GM18519 (cell line): ENCODE measurements at regions not wholly inside any gene's neighbourhood (a gene's known extent, or its start where the extent isn't known, plus 50 kb on each side); places are given as distances from the start of the nearest gene placed in this dataset.
"Not testable (repeated sequence)": the region's sequence is repeated elsewhere in the genome, so short reads cannot be mapped to it uniquely, and the experiment has no call there.

Source experiments
- ATAC-seq: cut with Tn5 transposase; IDR thresholded peaks from one replicate; pipeline ENCODE4 v1.9.1; 2021; ENCODE audit warnings: mild to moderate bottlenecking, moderate library complexity; ENCODE audit not compliant: unreplicated experiment, low FRiP score

- no peak for ATAC-seq
Observed at GRCh38 chr3:124043023-124043422, 51.1 kb upstream of the ROPN1 start.

- no peak for ATAC-seq
Observed at GRCh38 chr3:124044956-124045355, 53.0 kb upstream of the ROPN1 start.

- no peak for ATAC-seq
Observed at GRCh38 chr3:124048967-124049798, 57.3 kb upstream of the ROPN1 start.

GRCh38 chr3:124051636-124052035, 59.7 kb upstream of the ROPN1 start:
- ATAC-seq, result no peak

DNA sequence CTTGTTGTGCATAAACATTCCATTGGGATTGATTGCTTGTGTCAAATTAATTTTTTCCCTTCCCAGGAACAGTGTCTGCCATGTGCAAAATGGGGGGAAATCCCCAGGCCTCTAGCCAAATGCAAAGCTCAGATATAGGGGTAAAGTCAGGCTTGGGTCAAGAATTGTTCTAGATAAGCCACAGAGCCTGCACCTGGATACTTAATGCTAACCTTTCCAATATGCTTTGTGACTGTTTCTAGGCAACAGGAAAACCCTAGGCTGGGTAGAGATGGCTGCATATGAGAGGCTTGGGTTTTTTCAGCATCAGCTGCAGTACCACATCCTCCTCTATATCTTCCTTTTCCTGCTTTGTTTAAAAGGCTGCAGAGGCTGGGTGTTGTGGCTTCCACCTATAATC, 61.9 kb upstream of the ROPN1 start:
- no peak for ATAC-seq

DNA sequence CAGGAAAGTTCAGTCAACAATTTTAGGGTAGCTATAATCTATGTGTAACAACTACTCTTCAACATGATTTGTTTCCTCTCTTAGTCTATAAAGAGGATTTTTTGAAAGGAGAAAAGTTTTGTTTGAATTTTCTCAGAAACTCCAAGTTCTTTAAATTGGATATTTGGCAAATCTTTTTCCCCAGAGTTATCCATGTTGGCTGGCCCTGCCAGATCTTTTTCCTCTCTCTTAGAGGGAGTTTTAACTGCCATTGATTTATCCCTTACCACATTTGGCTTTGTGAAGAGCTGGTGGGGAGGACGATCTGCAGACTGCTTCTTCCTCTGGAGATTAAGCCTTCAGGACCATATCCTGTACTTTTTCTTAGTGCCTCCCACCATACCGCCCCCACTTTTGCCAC, 64.9 kb upstream of the ROPN1 start:
- no peak for ATAC-seq

DNA sequence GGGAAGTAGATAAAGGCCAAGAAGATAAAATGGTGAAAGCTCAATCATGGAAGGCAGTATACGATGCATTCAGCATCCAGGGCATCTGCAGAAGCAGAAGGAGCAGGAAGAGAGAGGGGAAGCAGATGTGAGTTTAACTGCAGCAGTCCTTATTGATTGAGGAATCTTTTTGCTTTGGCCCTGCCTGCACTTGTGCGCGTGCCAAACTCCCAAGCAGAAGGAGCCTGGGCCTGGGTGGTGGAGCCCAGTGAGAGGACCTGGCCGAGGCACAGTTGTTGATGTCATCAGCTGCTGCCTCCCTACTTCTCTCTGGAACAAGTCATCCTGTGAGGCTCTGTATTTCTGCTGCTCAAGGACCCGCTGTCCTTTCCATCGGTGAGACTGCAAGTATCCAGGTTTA, 65.5 kb upstream of the ROPN1 start:
- no peak for ATAC-seq

GRCh38 chr3:124059580-124059979, 67.7 kb upstream of the ROPN1 start:
- ATAC-seq, result no peak

DNA sequence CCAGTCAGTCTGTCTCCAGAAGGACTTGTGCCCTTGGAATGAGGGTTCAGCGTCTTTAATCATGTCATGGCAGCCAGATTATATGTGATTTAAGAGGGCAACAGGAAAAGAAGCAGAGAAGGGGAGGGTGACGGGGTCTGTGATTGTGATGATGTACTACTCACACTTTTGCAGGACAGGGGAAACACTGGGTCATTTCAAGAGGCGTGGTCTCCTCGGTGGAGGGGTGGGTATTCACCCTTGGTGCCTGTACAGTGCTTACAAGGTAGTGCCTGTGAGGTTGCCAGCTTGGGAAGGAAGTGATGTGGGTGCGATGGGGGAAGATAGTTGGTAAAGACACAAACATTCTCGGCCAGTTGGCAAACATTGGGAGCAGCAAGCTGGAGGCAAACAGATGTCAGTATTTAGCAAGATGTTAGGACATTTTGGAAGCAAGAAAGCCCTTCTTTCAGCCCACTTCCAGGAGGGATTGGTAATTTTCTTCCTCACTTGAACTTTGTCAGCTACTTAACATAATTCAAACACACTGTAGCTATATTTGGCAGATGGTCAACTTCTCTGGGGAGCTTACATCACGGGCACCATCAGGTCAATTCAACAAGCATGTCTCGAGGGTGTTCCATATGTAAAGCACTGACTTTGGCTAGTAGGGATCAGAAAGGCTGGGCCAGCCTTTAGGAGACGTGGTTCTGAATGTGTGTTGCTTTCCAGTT, 71.4 kb upstream of the ROPN1 start:
- ATAC-seq, result no peak

GRCh38 chr3:124064050-124064449, 72.1 kb upstream of the ROPN1 start:
- ATAC-seq, result no peak

DNA sequence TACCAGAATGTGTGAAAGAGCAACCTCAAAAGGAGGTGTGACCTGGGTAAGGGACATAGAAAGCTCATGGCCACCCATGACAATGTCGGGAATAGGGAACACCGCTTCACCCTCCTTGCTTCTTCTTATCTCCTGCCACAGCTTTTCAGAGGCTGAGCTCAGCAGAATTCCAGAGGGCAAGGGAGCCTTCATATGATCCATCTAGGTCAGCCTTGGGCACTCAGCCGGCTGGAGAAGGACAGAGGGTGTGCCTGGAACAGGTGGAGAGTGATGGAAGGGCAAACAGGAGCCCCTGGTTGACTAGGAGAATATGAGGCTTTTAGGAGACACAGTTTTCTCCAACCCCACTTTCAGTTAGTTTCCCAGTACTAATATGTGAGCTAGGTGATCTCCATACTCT, 74.6 kb upstream of the ROPN1 start:
- not testable (repeated sequence) for ATAC-seq

DNA sequence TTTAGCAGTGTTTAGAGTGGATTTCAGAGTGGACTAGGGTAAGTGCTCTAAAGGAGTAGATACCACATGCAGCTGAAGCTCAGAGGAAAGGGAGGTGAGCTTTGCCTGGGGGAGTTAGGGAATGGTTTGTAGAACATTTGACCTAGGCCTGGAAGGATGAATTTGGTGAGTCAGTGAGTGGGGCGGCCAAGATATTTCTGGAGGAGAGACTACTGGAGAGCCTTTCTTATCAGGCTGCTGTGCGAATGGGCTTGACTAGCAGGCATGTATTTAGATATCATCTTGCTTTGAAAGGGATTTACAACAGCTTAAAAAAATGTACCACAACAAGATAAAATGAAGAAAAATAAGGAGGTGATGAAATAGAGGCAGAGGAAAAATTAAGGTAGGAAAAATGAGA, 77.8 kb upstream of the ROPN1 start:
- not testable (repeated sequence) for ATAC-seq

- ATAC-seq, result not testable (repeated sequence)
Observed at GRCh38 chr3:124075090-124075489, 83.2 kb upstream of the ROPN1 start.

DNA sequence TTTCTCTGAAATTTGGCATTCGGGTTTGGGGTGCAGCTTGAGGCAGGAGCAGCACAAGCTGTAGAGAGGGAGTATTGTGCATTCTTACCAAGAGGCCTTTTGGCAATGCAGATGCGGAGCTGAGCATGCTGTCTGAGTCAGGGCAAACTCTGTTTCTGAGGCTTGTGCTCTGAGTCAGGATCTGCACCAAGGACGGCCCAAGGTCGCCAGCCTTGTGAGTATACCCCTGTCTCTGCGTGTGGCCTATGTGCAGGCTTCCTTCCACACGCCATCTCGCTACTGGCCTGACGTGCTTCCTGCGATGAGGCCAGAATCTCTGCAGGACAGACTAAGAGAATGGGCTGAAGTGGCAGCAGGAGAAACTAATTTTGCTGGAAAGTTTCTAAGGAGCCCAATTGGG, 83.8 kb upstream of the ROPN1 start:
- no peak for ATAC-seq

GRCh38 chr3:124076235-124076634, 84.3 kb upstream of the ROPN1 start:
- ATAC-seq, result no peak

GRCh38 chr3:124078953-124079911, 87.3 kb upstream of the ROPN1 start:
- no peak for ATAC-seq

DNA sequence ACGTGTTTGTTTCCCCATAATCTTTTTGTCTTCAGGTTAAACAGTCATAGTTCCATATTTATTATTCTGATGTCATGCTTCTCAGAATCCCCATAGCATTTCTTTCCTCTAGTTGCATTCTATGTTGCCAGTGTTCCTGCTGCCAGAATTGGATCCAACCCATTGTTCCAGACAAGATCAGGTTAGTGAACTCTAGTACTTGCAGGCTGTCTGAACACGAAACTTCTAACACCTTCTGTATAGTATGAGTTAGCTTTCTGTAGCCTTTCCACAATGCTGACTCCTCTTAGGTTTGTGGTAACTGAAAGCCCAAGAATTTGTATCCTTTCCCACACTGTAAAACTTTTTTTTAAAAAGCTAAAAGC, 88.0 kb upstream of the ROPN1 start:
- no peak for ATAC-seq

DNA sequence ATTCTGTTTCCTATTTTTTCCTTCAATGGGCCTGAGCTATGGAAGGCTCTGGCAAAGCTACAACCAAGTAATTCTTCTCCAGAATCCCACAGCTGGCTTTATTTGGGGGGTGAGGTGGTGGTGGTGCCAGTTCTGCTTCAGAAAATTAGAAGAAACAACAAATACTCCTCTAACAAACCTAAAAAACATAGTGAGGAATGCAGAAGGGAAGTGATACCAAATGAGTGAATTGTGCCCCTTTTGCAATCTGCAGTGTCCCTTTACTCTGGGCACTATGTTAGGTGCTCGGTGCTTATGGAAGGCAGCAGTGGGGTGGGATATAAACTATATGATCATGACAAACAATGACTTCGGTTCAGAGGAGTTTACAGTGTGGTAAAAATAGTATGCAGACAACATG, 90.4 kb upstream of the ROPN1 start:
- no peak for ATAC-seq

GRCh38 chr3:124084022-124084881, 92.3 kb upstream of the ROPN1 start:
- no peak for ATAC-seq

DNA sequence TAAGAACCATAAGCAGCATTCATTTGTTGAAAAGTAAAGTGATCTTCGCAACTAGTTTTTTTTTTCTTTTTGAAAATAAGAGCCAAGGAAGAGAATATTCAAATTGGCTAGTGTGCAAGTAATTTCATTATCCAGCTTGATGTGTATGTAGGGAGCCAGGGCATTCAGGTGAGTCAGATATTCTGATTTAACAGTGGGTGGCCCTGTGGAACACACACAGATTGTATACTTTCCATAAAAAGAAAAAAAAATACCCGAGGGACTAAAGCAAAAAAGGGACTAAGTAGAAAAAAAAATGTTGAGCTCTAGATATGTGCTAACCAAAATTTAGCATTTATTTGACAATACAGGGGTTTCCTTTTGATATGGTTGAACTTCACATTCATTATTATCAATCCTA, 96.9 kb upstream of the ROPN1 start:
- no peak for ATAC-seq
